ENCODE measurements at regions not wholly inside any gene's neighbourhood (a gene's known extent, or its start where the extent isn't known, plus 50 kb on each side); places are given as distances from the start of the nearest gene placed in this dataset.

GRCh38 chr6:68240726-68241125, 394.4 kb upstream of the ADGRB3 start:
- Mint-ChIP-seq H3K9me3 (peaks cover 7% of the 10 kb centered on the region), H3K27ac (no peak overlapping the region), H3K36me3 (ENCODE audit: low read depth) (no peaks in the 10 kb centered on the region), H3K4me1 (ENCODE audit: low read depth) (no peaks in the 10 kb centered on the region), H3K4me3 (no peak overlapping the region), H3K27me3 (no peaks in the 10 kb centered on the region)
- H3K4me3 ChIP-seq (ENCODE audit: low read length): no peak overlapping the region
- H3K27ac ChIP-seq (ENCODE audit: low read depth in 1 of 2, low read length in 2 of 2): no peak overlapping the region
- TF ChIP-seq CTCF (IDR thresholded peaks at IDR 0.05): no peak
- DNase-seq (no peak), ATAC-seq (ENCODE audit: poor library complexity) (no peak)
- no peaks in the 10 kb centered on the region for H3K9me3 ChIP-seq (ENCODE audit: control insufficient read depth in 1 of 2, insufficient read depth in 1 of 2, low read length in 2 of 2)
- no peaks in the 10 kb centered on the region for H3K27me3 ChIP-seq (ENCODE audit: control insufficient read depth in 1 of 2, insufficient read depth in 2 of 2, low read length in 2 of 2)
- H3K36me3 ChIP-seq (ENCODE audit: insufficient read depth, low read length): no peaks in the 10 kb centered on the region
- ChIA-PET CTCF (no interaction called here), POLR2A (no interaction called here)
- intact Hi-C loops (cut with DNase I, micrococcal nuclease): no loop called here
- H3K4me1 ChIP-seq (ENCODE audit: insufficient read depth, low read length): no peaks in the 10 kb centered on the region

GRCh38 chr6:68239034-68239433, 396.0 kb upstream of the ADGRB3 start:
- Mint-ChIP-seq H3K4me1 (ENCODE audit: low read depth) (no peaks in the 10 kb centered on the region), H3K27ac (no peak overlapping the region), H3K4me3 (no peak overlapping the region), H3K27me3 (no peaks in the 10 kb centered on the region), H3K9me3 (peaks cover 7% of the 10 kb centered on the region), H3K36me3 (ENCODE audit: low read depth) (no peaks in the 10 kb centered on the region)
- Histone ChIP-seq H3K9me3 (ENCODE audit: control insufficient read depth in 1 of 2, insufficient read depth in 1 of 2, low read length in 2 of 2) (no peaks in the 10 kb centered on the region), H3K4me1 (ENCODE audit: insufficient read depth, low read length) (no peaks in the 10 kb centered on the region), H3K36me3 (ENCODE audit: insufficient read depth, low read length) (no peaks in the 10 kb centered on the region), H3K27me3 (ENCODE audit: control insufficient read depth in 1 of 2, insufficient read depth in 2 of 2, low read length in 2 of 2) (no peaks in the 10 kb centered on the region), H3K4me3 (ENCODE audit: low read length) (no peak overlapping the region), H3K27ac (ENCODE audit: low read depth in 1 of 2, low read length in 2 of 2) (no peak overlapping the region)
- no peak for ATAC-seq (ENCODE audit: poor library complexity)
- no peak for TF ChIP-seq CTCF (IDR thresholded peaks at IDR 0.05)
- CTCF ChIA-PET: no interaction called here
- DNase-seq: no peak
- intact Hi-C loops (cut with DNase I, micrococcal nuclease): no loop called here
- POLR2A ChIA-PET: no interaction called here

GRCh38 chr6:68238097-68238601, 396.9 kb upstream of the ADGRB3 start:
- no peak overlapping the region for H3K4me3 ChIP-seq (ENCODE audit: low read length)
- H3K27ac ChIP-seq (ENCODE audit: low read depth in 1 of 2, low read length in 2 of 2): no peak overlapping the region
- intact Hi-C loops (cut with DNase I, micrococcal nuclease): no loop called here
- ChIA-PET POLR2A (no interaction called here), CTCF (no interaction called here)
- no peaks in the 10 kb centered on the region for H3K9me3 ChIP-seq (ENCODE audit: control insufficient read depth in 1 of 2, insufficient read depth in 1 of 2, low read length in 2 of 2)
- Mint-ChIP-seq H3K4me1 (ENCODE audit: low read depth) (no peaks in the 10 kb centered on the region), H3K36me3 (ENCODE audit: low read depth) (no peaks in the 10 kb centered on the region), H3K27ac (no peak overlapping the region), H3K4me3 (no peak overlapping the region), H3K9me3 (peaks cover 9% of the 10 kb centered on the region), H3K27me3 (no peaks in the 10 kb centered on the region)
- H3K36me3 ChIP-seq (ENCODE audit: insufficient read depth, low read length): no peaks in the 10 kb centered on the region
- DNase-seq (no peak), ATAC-seq (ENCODE audit: poor library complexity) (no peak)
- no peak for TF ChIP-seq CTCF (IDR thresholded peaks at IDR 0.05)
- H3K27me3 ChIP-seq (ENCODE audit: control insufficient read depth in 1 of 2, insufficient read depth in 2 of 2, low read length in 2 of 2): no peaks in the 10 kb centered on the region
- H3K4me1 ChIP-seq (ENCODE audit: insufficient read depth, low read length): no peaks in the 10 kb centered on the region
